ENCODE measurements at regions not wholly inside any gene's neighbourhood (a gene's known extent, or its start where the extent isn't known, plus 50 kb on each side); places are given as distances from the start of the nearest gene placed in this dataset.

- no peak for DNase-seq (ENCODE audit: low read depth in 1 of 2, low spot score in 1 of 2)
- in situ Hi-C loops (cut with HindIII; ENCODE audit: low pct_unique_long_range_greater_than_20kb, low sequenced_read_pairs): no loop called here
- TF ChIP-seq JUND (IDR thresholded peaks at IDR 0.05; ENCODE audit: low read depth): no peak
Observed at GRCh38 chr16:85371948-85372347, 241.2 kb upstream of the GSE1 start.

DNA sequence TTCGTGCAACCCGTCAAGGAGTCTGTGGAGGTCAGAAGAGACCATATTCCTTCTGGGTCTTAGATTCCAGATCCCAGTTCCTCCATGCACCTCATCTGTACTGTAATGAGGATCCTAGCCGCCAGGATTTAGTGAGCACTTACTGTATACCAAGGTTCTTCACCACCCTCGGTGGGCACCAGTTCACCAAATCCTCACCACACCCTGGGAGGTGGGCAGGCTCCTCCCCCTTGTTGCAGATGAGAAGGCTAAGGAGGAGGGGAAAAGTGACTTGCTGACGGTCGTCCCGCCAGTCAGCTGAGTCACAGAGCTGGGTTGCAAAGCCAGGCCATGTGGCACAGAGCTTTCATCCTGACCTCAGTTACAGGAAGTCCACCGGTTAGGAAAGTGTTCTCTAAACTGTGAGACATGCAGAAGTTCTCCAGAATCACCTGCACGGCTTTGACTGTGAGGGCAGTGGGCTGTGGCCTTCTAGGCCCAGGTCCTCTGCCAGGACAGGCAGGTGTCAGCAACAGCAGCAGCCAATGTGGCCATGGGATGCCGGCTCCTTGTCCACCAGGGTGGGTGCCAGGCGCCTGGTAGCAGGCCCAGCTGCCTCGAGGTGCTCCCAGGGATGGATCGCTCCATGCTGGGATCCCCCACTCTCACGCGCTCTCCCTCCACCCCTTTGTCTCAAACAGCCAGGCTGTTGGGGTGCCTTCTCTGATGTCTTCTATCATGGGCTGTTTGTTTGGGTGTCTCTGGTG lies 240.3 kb upstream of the GSE1 start:
- no peak for DNase-seq (ENCODE audit: low read depth in 1 of 2, low spot score in 1 of 2)
- in situ Hi-C loops (cut with HindIII; ENCODE audit: low pct_unique_long_range_greater_than_20kb, low sequenced_read_pairs): no loop called here
- no peak for TF ChIP-seq JUND (IDR thresholded peaks at IDR 0.05; ENCODE audit: low read depth)

GRCh38 chr16:85373741-85374570 lies 239.2 kb upstream of the GSE1 start:
- TF ChIP-seq JUND (IDR thresholded peaks at IDR 0.05; ENCODE audit: low read depth): no peak
- no peak for DNase-seq (ENCODE audit: low read depth in 1 of 2, low spot score in 1 of 2)
- in situ Hi-C loops (cut with HindIII; ENCODE audit: low pct_unique_long_range_greater_than_20kb, low sequenced_read_pairs): no loop called here

- in situ Hi-C loops (cut with HindIII; ENCODE audit: low pct_unique_long_range_greater_than_20kb, low sequenced_read_pairs): no loop called here
- no peak for DNase-seq (ENCODE audit: low read depth in 1 of 2, low spot score in 1 of 2)
- no peak for TF ChIP-seq JUND (IDR thresholded peaks at IDR 0.05; ENCODE audit: low read depth)
Observed at GRCh38 chr16:85374571-85374872, 238.6 kb upstream of the GSE1 start.

GRCh38 chr16:85375282-85375681 lies 237.8 kb upstream of the GSE1 start:
- in situ Hi-C loops (cut with HindIII; ENCODE audit: low pct_unique_long_range_greater_than_20kb, low sequenced_read_pairs): no loop called here
- no peak for DNase-seq (ENCODE audit: low read depth in 1 of 2, low spot score in 1 of 2)

DNA sequence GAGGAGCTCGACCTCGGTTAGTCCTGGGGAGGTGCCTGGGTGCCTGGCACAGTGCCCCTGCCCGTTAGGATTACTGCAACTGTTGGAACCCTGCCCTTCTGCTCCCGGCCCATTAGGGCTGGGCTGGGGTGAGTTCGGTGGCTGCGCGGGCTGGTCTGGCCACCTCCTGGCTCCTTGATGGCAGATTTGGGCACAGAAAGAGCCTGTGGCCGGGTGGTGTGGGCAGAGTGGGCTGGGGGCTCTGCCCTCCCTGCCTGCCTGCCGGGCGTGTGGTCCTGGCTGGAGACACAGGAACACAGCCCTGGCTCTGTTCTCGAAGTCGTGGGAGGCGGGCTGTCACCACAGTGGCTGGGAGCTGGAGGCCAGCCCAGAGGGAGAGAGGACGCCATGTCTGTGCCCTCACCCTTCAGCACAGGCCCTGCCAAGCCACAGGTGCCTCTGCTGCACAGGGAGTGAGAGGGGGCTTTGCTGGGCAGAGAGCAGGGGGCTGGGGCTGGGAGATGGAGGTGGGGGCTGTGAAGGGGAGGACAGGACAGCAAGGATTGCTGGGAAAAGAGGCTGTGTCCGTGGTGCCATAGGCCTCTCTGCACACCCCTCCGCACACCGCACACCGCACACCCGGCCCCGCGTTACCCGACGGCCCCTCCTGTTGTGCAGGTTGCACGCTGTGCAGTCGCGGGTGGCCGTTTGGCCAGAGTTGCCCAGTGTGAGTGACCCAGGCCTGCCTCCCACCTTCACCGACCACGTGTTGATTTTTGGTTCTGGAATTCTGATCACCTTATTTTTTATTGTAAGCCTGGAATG lies 236.6 kb upstream of the GSE1 start:
- TF ChIP-seq JUND (IDR thresholded peaks at IDR 0.05; ENCODE audit: low read depth): no peak
- peak; percentile 93 for DNase-seq (ENCODE audit: low read depth in 1 of 2, low spot score in 1 of 2)
- in situ Hi-C loops (cut with HindIII; ENCODE audit: low pct_unique_long_range_greater_than_20kb, low sequenced_read_pairs): no loop called here

More at GRCh38 chr16:85375282-85375681, 237.8 kb upstream of the GSE1 start:
- TF ChIP-seq JUND (IDR thresholded peaks at IDR 0.05; ENCODE audit: low read depth): no peak

DNA sequence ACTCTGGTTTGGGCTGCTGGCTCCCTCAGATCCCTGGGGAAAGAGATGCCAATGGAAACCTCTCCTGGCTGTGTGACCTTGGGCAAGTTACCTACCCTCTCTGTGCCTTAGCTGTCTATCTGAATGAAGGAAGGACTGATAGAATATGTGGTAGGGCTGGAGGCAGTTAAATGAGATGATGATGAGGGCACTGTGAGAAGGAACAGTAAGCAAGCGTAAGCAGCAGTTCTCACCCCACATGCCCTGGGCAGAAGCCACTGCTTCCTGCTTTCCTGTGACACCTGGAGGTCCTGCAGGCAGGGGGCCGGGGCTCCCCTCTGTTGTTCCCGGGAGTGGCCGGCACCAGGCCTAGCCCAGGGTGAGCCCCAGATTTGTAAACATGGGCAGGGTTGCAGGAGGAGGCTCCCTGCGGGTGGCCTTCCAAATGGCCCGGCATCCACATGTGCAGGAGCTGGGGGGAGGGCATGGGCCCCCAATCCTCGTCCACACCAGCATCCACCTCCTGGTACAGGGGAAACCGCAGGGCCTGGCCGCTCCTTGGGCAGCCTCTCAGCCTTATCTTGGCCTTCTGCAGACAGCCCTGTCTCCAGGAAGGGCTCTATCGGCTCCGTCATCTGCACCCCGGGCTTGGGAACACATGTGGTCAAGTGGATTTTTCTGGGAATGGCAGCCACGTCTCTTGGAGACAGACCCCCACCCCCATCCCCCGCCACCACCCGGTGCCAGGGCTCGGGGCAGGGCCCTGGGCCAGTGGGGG lies 235.6 kb upstream of the GSE1 start:
- in situ Hi-C loops (cut with HindIII; ENCODE audit: low pct_unique_long_range_greater_than_20kb, low sequenced_read_pairs): no loop called here
- DNase-seq (ENCODE audit: low read depth in 1 of 2, low spot score in 1 of 2): no peak
- no peak for TF ChIP-seq JUND (IDR thresholded peaks at IDR 0.05; ENCODE audit: low read depth)

DNA sequence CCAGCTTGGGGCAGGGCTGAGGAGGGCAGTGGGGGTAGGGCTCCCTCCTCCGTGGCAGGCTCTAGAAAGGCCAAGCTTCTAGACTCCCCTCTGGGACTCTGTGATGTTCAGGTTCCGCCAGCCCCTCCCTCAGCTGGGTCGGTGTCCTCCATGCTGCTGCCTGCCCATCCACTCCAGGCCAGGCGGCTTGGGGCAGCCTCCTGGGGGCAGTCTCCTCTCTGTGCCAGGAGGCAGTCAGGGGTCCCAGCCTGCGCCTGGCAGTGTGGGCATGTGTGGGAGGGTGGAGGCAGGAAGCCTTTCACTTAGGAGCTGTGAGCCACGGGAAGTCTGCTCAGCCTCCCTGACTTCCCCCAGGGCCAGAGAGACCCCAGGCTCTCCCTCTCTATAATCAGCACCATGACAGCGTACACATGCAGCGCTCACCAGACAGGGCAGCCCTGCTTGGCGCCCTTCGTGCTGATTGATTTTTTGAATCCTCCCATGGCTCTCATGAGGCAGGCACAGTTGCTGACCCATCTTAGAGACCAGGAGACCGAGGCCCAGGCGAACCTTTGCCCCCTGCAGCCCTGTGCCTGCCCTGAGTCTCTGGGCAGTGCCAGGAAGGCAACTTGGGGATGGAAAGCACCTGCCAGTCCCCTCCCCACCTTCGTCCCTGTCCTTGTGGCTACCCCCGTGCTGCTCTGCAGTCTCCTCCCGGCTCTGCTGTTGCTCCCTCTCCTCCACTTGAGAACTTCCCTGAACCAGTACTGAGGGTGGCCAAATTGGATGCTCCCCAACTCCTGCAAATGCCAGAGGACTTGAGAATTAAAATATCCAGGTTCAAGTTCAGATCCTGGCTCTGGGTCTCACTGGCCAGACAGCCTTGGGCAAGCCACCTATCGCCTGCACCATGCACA lies 234.7 kb upstream of the GSE1 start:
- in situ Hi-C loops (cut with HindIII; ENCODE audit: low pct_unique_long_range_greater_than_20kb, low sequenced_read_pairs): no loop called here
- no peak for TF ChIP-seq JUND (IDR thresholded peaks at IDR 0.05; ENCODE audit: low read depth)
- DNase-seq (ENCODE audit: low read depth in 1 of 2, low spot score in 1 of 2): no peak

DNA sequence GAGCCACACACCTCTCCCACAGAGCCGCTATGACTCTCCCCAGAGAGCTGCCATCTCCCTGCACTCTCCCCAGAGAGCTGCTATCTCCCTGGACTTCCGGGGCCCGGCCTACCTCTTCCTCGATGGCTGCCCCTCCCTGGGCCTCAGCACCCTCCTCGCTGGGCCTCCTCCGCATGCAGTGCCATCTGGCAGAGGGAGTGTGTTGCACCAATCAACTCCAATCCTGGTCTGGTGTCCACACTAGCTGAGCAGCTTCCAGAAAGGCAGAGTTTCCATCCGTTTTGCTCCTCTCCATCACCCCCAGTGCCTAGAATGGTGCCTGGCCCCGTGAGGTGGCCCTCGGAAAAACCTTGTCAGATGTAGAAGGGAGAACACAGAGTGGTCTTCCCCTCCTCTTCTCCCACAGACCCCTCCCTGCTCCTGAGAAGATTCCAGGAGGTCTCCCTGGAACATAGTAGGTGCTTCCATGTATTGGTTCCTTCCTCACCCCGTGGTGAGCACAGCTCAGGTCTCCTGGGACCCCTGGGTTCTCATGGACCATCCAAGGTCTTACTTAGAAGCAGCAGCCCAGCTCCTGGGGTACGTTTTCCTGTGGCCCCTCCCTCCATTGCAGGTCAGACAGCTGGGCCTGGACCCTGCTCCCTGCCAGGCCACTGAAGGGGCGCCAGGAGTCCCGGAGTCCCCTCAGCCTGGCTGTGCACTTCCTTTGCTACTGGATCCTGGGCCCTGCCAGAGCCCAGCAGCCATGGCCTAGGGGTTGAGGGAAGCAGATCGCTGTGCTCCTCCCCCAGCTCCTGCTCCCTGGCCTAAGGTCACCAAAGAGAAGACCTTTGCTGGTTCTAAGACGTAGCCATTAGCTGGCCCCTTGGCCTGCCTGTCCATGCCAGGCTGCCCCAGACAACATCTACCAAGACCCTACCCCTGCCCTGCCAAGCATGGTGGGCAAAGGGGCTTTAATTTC lies 233.8 kb upstream of the GSE1 start:
- in situ Hi-C loops (cut with HindIII; ENCODE audit: low pct_unique_long_range_greater_than_20kb, low sequenced_read_pairs): no loop called here

DNA sequence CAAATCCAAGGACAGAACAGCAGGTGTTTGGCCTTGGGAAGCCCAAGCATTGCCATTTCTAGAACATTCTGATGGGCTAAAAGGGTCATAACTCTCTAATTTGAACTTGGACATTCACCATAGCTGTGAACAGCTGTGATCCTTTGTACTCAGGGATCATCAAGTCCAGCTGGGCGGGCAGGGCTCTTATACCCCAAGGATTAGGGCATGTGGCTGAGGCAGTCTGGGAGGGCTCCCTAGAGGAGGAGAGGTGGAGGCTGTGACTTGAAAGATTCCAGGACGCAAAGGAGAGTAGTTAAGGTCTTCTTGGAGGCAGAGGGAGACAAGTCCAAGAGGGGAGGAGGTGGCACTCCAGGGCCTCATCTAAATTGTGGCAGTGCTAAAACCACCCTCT lies 233.1 kb upstream of the GSE1 start:
- in situ Hi-C loops (cut with HindIII; ENCODE audit: low pct_unique_long_range_greater_than_20kb, low sequenced_read_pairs): no loop called here
- no peak for TF ChIP-seq JUND (IDR thresholded peaks at IDR 0.05; ENCODE audit: low read depth)
- DNase-seq (ENCODE audit: low read depth in 1 of 2, low spot score in 1 of 2): no peak

More for the DNA sequence above, 233.8 kb upstream of the GSE1 start:
- no peak for DNase-seq (ENCODE audit: low read depth in 1 of 2, low spot score in 1 of 2)
- no peak for TF ChIP-seq JUND (IDR thresholded peaks at IDR 0.05; ENCODE audit: low read depth)

Data from T47D (cell line).